H1 (cell line): ENCODE measurements at regions not wholly inside any gene's neighbourhood (a gene's known extent, or its start where the extent isn't known, plus 50 kb on each side); places are given as distances from the start of the nearest gene placed in this dataset.

Experiments
- POLR2A ChIP-seq, 2 experiments: IDR thresholded peaks; 1 replicate in 1 of 2; 2 replicates in 1 of 2; pipeline ENCODE4 v1.6.1; 2011; ENCODE audit warnings: low read depth in 2 of 2, low read length in 2 of 2, mild to moderate bottlenecking in 2 of 2; ENCODE audit errors: control extremely low read depth in 1 of 2

DNA sequence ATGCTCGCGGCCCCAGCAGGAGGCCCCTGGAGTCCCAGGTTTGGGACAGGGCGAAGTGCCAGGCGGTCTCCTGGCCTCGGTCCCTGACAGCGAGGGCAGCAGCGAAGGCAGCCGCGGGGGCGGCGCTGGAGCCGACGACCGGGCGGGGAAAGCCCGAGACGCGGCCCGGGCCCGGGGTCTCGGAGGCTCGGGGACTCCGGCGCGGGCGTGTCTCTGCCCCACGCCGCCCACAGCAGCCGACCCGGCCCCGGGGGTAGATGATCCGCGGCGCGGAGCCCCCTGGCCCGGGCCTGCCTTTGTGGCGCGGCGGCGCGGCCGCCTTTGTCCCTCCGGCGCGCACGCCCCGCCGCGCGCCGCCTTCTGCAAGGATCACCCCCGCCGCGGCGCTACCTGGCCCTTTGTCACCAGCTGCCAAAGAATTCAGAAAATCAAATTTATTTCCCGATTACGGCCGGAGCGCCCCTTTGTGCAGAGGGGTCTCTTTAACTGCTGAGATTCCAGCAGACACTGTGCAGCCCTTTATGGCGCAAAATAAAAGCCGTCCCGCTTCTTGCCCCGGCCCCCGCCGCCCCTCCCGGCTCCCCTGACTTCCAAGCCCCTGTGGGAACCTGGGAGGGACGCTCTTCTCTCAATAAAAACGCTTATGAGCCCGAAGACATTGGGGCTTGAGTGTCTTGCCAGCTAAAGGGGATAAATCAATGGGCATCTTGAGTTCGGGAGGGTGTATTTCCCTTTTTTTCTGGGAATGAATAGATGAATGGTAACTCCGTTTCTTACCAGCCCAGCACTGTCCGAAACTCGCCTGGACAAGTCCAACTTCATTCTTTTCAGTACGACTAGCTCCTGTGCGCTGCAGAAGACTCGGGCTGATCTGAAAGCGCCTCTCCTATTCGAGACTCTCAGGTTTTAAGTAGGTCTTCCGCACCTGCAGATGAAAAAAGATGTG lies 68.4 kb downstream of the HES1 start (continued):
- TF ChIP-seq POLR2A (IDR thresholded peaks at IDR 0.05; ENCODE audit: control extremely low read depth in 1 of 2, low read depth in 2 of 2, low read length in 2 of 2): 0 out of 3 replicates have a peak, but pooled peaks of 1 of the 2 experiments have one; percentile 37
